Skeletal muscle satellite cell (primary cell): ENCODE measurements at regions not wholly inside any gene's neighbourhood (a gene's known extent, or its start where the extent isn't known, plus 50 kb on each side); places are given as distances from the start of the nearest gene placed in this dataset.

Experiments
- H3K27me3 ChIP-seq: 2 replicates; pipeline ENCODE4 v1.7.0; 2013; ENCODE audit warnings: low read length; ENCODE audit not compliant: control insufficient read depth, insufficient read depth
- H3K36me3 ChIP-seq: 2 replicates; pipeline ENCODE4 v1.7.0; 2013; ENCODE audit warnings: mild to moderate bottlenecking, control low read depth, low read length; ENCODE audit not compliant: insufficient read depth
- H3K4me1 ChIP-seq: 2 replicates; pipeline ENCODE4 v1.7.0; 2013; ENCODE audit warnings: low read length; ENCODE audit not compliant: control insufficient read depth, insufficient read depth
- H3K4me2 ChIP-seq: 2 replicates; pipeline ENCODE4 v1.7.0; 2013; ENCODE audit warnings: mild to moderate bottlenecking, low read length
- H3K4me3 ChIP-seq: 2 replicates; pipeline ENCODE4 v1.7.0; 2013; ENCODE audit warnings: low read length
- H3K9ac ChIP-seq: 2 replicates; pipeline ENCODE4 v1.7.0; 2013; ENCODE audit warnings: mild to moderate bottlenecking, low read depth, low read length, moderate library complexity
- H3K9me3 ChIP-seq: replicated peaks from 2 replicates; pipeline ENCODE4 v1.7.0; 2013; ENCODE audit warnings: mild to moderate bottlenecking, control low read depth, low read length

GRCh38 chr9:73880101-73880500 is 617.0 kb upstream of the RORB start:
- H3K4me1 ChIP-seq: no peaks in the 10 kb centered on the region
- no peaks in the 10 kb centered on the region for H3K36me3 ChIP-seq
- no peaks in the 10 kb centered on the region for H3K9me3 ChIP-seq
- no peak overlapping the region for H3K4me2 ChIP-seq
- H3K4me3 ChIP-seq: no peak overlapping the region
- no peak overlapping the region for H3K9ac ChIP-seq
- no peaks in the 10 kb centered on the region for H3K27me3 ChIP-seq

GRCh38 chr9:73889023-73889422 is 608.1 kb upstream of the RORB start:
- H3K36me3 ChIP-seq: no peaks in the 10 kb centered on the region
- no peaks in the 10 kb centered on the region for H3K9me3 ChIP-seq
- H3K4me1 ChIP-seq: no peaks in the 10 kb centered on the region
- H3K9ac ChIP-seq: no peak overlapping the region
- no peak overlapping the region for H3K4me2 ChIP-seq
- no peaks in the 10 kb centered on the region for H3K27me3 ChIP-seq
- H3K4me3 ChIP-seq: no peak overlapping the region

- no peaks in the 10 kb centered on the region for H3K4me1 ChIP-seq
- H3K36me3 ChIP-seq: no peaks in the 10 kb centered on the region
- no peak overlapping the region for H3K4me3 ChIP-seq
- no peaks in the 10 kb centered on the region for H3K27me3 ChIP-seq
- no peak overlapping the region for H3K4me2 ChIP-seq
- no peak overlapping the region for H3K9ac ChIP-seq
- H3K9me3 ChIP-seq: no peaks in the 10 kb centered on the region
These were observed 606.4 kb upstream of the RORB start for GRCh38 chr9:73890685-73891277.

GRCh38 chr9:73892335-73892734 is 604.8 kb upstream of the RORB start:
- Histone ChIP-seq H3K4me2 (no peak overlapping the region), H3K4me3 (no peak overlapping the region), H3K27me3 (no peaks in the 10 kb centered on the region), H3K9me3 (no peaks in the 10 kb centered on the region), H3K4me1 (no peaks in the 10 kb centered on the region), H3K36me3 (no peaks in the 10 kb centered on the region), H3K9ac (no peak overlapping the region)

GRCh38 chr9:73893230-73893629 is 603.9 kb upstream of the RORB start:
- Histone ChIP-seq H3K9me3 (no peaks in the 10 kb centered on the region), H3K4me2 (no peak overlapping the region), H3K36me3 (no peaks in the 10 kb centered on the region), H3K4me1 (no peaks in the 10 kb centered on the region), H3K9ac (no peak overlapping the region), H3K27me3 (no peaks in the 10 kb centered on the region), H3K4me3 (no peak overlapping the region)

GRCh38 chr9:73896061-73896460 is 601.1 kb upstream of the RORB start:
- no peaks in the 10 kb centered on the region for H3K36me3 ChIP-seq
- no peak overlapping the region for H3K4me2 ChIP-seq
- H3K4me1 ChIP-seq: no peaks in the 10 kb centered on the region
- no peaks in the 10 kb centered on the region for H3K9me3 ChIP-seq
- no peaks in the 10 kb centered on the region for H3K27me3 ChIP-seq
- no peak overlapping the region for H3K4me3 ChIP-seq
- no peak overlapping the region for H3K9ac ChIP-seq

GRCh38 chr9:73906671-73907070 is 590.5 kb upstream of the RORB start:
- H3K4me2 ChIP-seq: no peak overlapping the region

GRCh38 chr9:73911804-73912203 is 585.3 kb upstream of the RORB start:
- H3K4me1 ChIP-seq: no peaks in the 10 kb centered on the region
- no peak overlapping the region for H3K4me2 ChIP-seq
- H3K9ac ChIP-seq: no peak overlapping the region
- no peaks in the 10 kb centered on the region for H3K36me3 ChIP-seq
- H3K4me3 ChIP-seq: no peak overlapping the region
- H3K27me3 ChIP-seq: no peaks in the 10 kb centered on the region
- H3K9me3 ChIP-seq: no peaks in the 10 kb centered on the region

More at GRCh38 chr9:73906671-73907070, 590.5 kb upstream of the RORB start:
- Histone ChIP-seq H3K4me1 (no peaks in the 10 kb centered on the region), H3K27me3 (no peaks in the 10 kb centered on the region), H3K36me3 (no peaks in the 10 kb centered on the region), H3K4me3 (no peak overlapping the region), H3K9ac (no peak overlapping the region), H3K9me3 (no peaks in the 10 kb centered on the region)

- H3K4me3 ChIP-seq: no peak overlapping the region
- H3K36me3 ChIP-seq: no peaks in the 10 kb centered on the region
- H3K9me3 ChIP-seq: no peaks in the 10 kb centered on the region
- no peaks in the 10 kb centered on the region for H3K4me1 ChIP-seq
- H3K27me3 ChIP-seq: no peaks in the 10 kb centered on the region
- no peak overlapping the region for H3K4me2 ChIP-seq
- H3K9ac ChIP-seq: no peak overlapping the region
These were observed 581.0 kb upstream of the RORB start for GRCh38 chr9:73916016-73916673.

GRCh38 chr9:73919712-73920111 is 577.4 kb upstream of the RORB start:
- Histone ChIP-seq H3K4me2 (no peak overlapping the region), H3K4me1 (no peaks in the 10 kb centered on the region), H3K36me3 (no peaks in the 10 kb centered on the region), H3K9ac (no peak overlapping the region), H3K9me3 (no peaks in the 10 kb centered on the region), H3K27me3 (no peaks in the 10 kb centered on the region), H3K4me3 (no peak overlapping the region)

GRCh38 chr9:73923796-73924195 is 573.3 kb upstream of the RORB start:
- Histone ChIP-seq H3K27me3 (no peaks in the 10 kb centered on the region), H3K4me2 (no peak overlapping the region), H3K9ac (no peak overlapping the region), H3K36me3 (no peaks in the 10 kb centered on the region), H3K4me3 (no peak overlapping the region), H3K9me3 (no peaks in the 10 kb centered on the region), H3K4me1 (no peaks in the 10 kb centered on the region)

GRCh38 chr9:73951147-73951546 is 546.0 kb upstream of the RORB start:
- Histone ChIP-seq H3K4me3 (no peak overlapping the region), H3K27me3 (no peaks in the 10 kb centered on the region), H3K36me3 (no peaks in the 10 kb centered on the region), H3K9ac (no peak overlapping the region), H3K4me1 (no peaks in the 10 kb centered on the region), H3K9me3 (no peaks in the 10 kb centered on the region), H3K4me2 (no peak overlapping the region)
